ENCODE measurements at regions not wholly inside any gene's neighbourhood (a gene's known extent, or its start where the extent isn't known, plus 50 kb on each side); places are given as distances from the start of the nearest gene placed in this dataset.

GRCh38 chr4:141314627-141315026, 93.9 kb downstream of the ZNF330 start:
- Histone ChIP-seq H3K4me2 (ENCODE audit: low read depth, low read length) (no peak overlapping the region), H3K79me2 (ENCODE audit: insufficient read depth, low read length) (no peaks in the 10 kb centered on the region), H3K9ac (ENCODE audit: insufficient read depth, low read depth, low read length) (no peak overlapping the region), H3K4me3 (replicated peaks in 1 of 3; ENCODE audit: insufficient read depth in 1 of 3, low read depth in 2 of 3, low read length in 3 of 3) (no peak overlapping the region), H3K4me1 (ENCODE audit: insufficient read depth, low read length) (no peaks in the 10 kb centered on the region), H2AFZ (ENCODE audit: low read length) (no peak overlapping the region), H3K27ac (ENCODE audit: extremely low read length, insufficient read depth, low read length) (no peak overlapping the region), H3K36me3 (replicated peaks in 1 of 2; ENCODE audit: control insufficient read depth in 1 of 2, insufficient read depth in 2 of 2, low read length in 2 of 2) (no peaks in the 10 kb centered on the region), H4K20me1 (ENCODE audit: insufficient read depth, low read length) (no peaks in the 10 kb centered on the region), H3K9me3 (ENCODE audit: low read length) (no peaks in the 10 kb centered on the region), H3K27me3 (ENCODE audit: control insufficient read depth in 1 of 2, insufficient read depth in 2 of 2, low read length in 2 of 2) (no peaks in the 10 kb centered on the region)
- 0% methylated on average over 1 of the region's 1 CpG for WGBS (ENCODE audit: low lambda C conversion rate)
- TF ChIP-seq GATA4 (IDR thresholded peaks at IDR 0.05; ENCODE audit: borderline replicate concordance, low read depth): no peak
- no peak for TF ChIP-seq KMT2B (CRISPR knock-in tag; IDR thresholded peaks at IDR 0.05)
- no peak for TF ChIP-seq ZNF235 (CRISPR knock-in tag; IDR thresholded peaks at IDR 0.05; ENCODE audit: borderline replicate concordance)
- TF ChIP-seq PTBP1 (IDR thresholded peaks at IDR 0.05; ENCODE audit: low read depth, low read length, poor library complexity, severe bottlenecking): no peak
- TF ChIP-seq, protein P1, sequence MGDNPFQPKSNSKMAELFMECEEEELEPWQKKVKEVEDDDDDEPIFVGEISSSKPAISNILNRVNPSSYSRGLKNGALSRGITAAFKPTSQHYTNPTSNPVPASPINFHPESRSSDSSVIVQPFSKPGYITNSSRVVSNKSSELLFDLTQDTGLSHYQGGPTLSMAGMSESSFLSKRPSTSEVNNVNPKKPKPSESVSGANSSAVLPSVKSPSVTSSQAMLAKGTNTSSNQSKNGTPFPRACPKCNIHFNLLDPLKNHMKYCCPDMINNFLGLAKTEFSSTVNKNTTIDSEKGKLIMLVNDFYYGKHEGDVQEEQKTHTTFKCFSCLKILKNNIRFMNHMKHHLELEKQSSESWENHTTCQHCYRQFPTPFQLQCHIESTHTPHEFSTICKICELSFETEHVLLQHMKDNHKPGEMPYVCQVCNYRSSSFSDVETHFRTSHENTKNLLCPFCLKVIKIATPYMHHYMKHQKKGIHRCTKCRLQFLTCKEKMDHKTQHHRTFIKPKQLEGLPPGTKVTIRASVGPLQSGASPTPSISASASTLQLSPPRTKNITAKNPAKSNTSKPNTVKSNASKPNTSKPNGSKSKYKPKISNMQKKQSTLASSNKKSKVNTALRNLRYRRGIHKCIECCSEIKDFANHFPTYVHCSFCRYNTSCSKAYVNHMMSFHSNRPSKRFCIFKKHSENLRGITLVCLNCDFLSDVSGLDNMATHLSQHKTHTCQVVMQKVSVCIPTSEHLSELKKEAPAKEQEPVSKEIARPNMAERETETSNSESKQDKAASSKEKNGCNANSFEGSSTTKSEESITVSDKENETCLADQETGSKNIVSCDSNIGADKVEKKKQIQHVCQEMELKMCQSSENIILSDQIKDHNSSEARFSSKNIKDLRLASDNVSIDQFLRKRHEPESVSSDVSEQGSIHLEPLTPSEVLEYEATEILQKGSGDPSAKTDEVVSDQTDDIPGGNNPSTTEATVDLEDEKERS (CRISPR knock-in tag; IDR thresholded peaks at IDR 0.05): no peak
- TF ChIP-seq HMGA1 (CRISPR knock-in tag; conservative IDR thresholded peaks at IDR 0.05): no peak
- TF ChIP-seq HES4 (CRISPR knock-in tag; IDR thresholded peaks at IDR 0.05; ENCODE audit: borderline replicate concordance): no peak
- in situ Hi-C loops (cut with HindIII; ENCODE audit: extremely low pct_ligation_motif_present, low pct_unique_long_range_greater_than_20kb) (no loop called here), intact Hi-C loops (cut with micrococcal nuclease; ENCODE audit: unreplicated experiment) (no loop called here)
- BruUV-seq (replicated peaks): no TSS peak
- POLR2A ChIA-PET: no interaction called here
- FAIRE-seq (no peak), ATAC-seq (no peak), DNase-seq (ENCODE audit: low spot score) (no peak)
- CTCF ChIA-PET (ENCODE audit: low intra/inter-chr PET ratio, low total read pairs): no interaction called here
